ENCODE measurements at regions not wholly inside any gene's neighbourhood (a gene's known extent, or its start where the extent isn't known, plus 50 kb on each side); places are given as distances from the start of the nearest gene placed in this dataset.

GRCh38 chr20:55701467-55701866, 303.9 kb downstream of the CBLN4 start:
- H3K9me3 ChIP-seq = no peaks in the 10 kb centered on the region
- no peak overlapping the region for H3K27ac ChIP-seq
- no peak for TF ChIP-seq POLR2A (IDR thresholded peaks at IDR 0.05)
- no peak for TF ChIP-seq POLR2AphosphoS5 (IDR thresholded peaks at IDR 0.05)
- TF ChIP-seq CTCF (IDR thresholded peaks at IDR 0.05) = no peak
- TF ChIP-seq EP300 (IDR thresholded peaks at IDR 0.05) = no peak
- H3K36me3 ChIP-seq = no peaks in the 10 kb centered on the region
- DNase-seq (no peak), ATAC-seq (ENCODE audit: low FRiP score in 2 of 2) (no peak)
- no peaks in the 10 kb centered on the region for H3K27me3 ChIP-seq
- no peaks in the 10 kb centered on the region for H3K4me1 ChIP-seq
- WGBS, 2 donors = 66 to 82% methylated on average over 3 of the region's 3 CpGs
- no peak overlapping the region for H3K4me3 ChIP-seq

GRCh38 chr20:55696520-55696919, 308.8 kb downstream of the CBLN4 start:
- ATAC-seq (ENCODE audit: low FRiP score in 2 of 2) (no peak), DNase-seq (no peak)
- TF ChIP-seq EP300 (IDR thresholded peaks at IDR 0.05) (no peak), POLR2A (IDR thresholded peaks at IDR 0.05) (no peak), CTCF (IDR thresholded peaks at IDR 0.05) (no peak), POLR2AphosphoS5 (IDR thresholded peaks at IDR 0.05) (no peak)
- Histone ChIP-seq H3K36me3 (no peaks in the 10 kb centered on the region), H3K4me1 (no peaks in the 10 kb centered on the region), H3K27ac (no peak overlapping the region), H3K4me3 (no peak overlapping the region), H3K27me3 (no peaks in the 10 kb centered on the region), H3K9me3 (no peaks in the 10 kb centered on the region)
- 52 to 73% methylated on average over 1 of the region's 1 CpG for WGBS, 2 donors

- Histone ChIP-seq H3K4me1 (no peaks in the 10 kb centered on the region), H3K27ac (no peak overlapping the region), H3K9me3 (no peaks in the 10 kb centered on the region), H3K27me3 (no peaks in the 10 kb centered on the region), H3K36me3 (no peaks in the 10 kb centered on the region), H3K4me3 (no peak overlapping the region)
- ATAC-seq (ENCODE audit: low FRiP score in 2 of 2) (no peak), DNase-seq (no peak)
- WGBS, 2 donors = 57 to 60% methylated on average over 5 of the region's 5 CpGs
- no peak for TF ChIP-seq POLR2AphosphoS5 (IDR thresholded peaks at IDR 0.05)
- no peak for TF ChIP-seq EP300 (IDR thresholded peaks at IDR 0.05)
- TF ChIP-seq CTCF (IDR thresholded peaks at IDR 0.05) = no peak
- no peak for TF ChIP-seq POLR2A (IDR thresholded peaks at IDR 0.05)
Measured at GRCh38 chr20:55693641-55694040, 311.7 kb downstream of the CBLN4 start.

GRCh38 chr20:55685841-55686240, 319.5 kb downstream of the CBLN4 start:
- TF ChIP-seq EP300 (IDR thresholded peaks at IDR 0.05) (no peak), POLR2A (IDR thresholded peaks at IDR 0.05) (no peak), CTCF (IDR thresholded peaks at IDR 0.05) (no peak), POLR2AphosphoS5 (IDR thresholded peaks at IDR 0.05) (no peak)
- H3K9me3 ChIP-seq = no peaks in the 10 kb centered on the region
- WGBS, 2 donors = 69 to 74% methylated on average over 8 of the region's 8 CpGs
- DNase-seq (no peak), ATAC-seq (ENCODE audit: low FRiP score in 2 of 2) (no peak)
- H3K27me3 ChIP-seq = no peaks in the 10 kb centered on the region
- no peak overlapping the region for H3K27ac ChIP-seq
- H3K36me3 ChIP-seq = no peaks in the 10 kb centered on the region
- H3K4me3 ChIP-seq = no peak overlapping the region
- H3K4me1 ChIP-seq = no peaks in the 10 kb centered on the region

- H3K4me1 ChIP-seq = no peaks in the 10 kb centered on the region
- WGBS, 2 donors = 77 to 79% methylated on average over 4 of the region's 4 CpGs
- DNase-seq = no peak
Measured at GRCh38 chr20:55685425-55685824, 319.9 kb downstream of the CBLN4 start.

More at GRCh38 chr20:55685425-55685824, 319.9 kb downstream of the CBLN4 start:
- H3K4me3 ChIP-seq = no peak overlapping the region
- ATAC-seq (ENCODE audit: low FRiP score in 2 of 2) = no peak
- H3K36me3 ChIP-seq = no peaks in the 10 kb centered on the region
- H3K27me3 ChIP-seq = no peaks in the 10 kb centered on the region
- no peaks in the 10 kb centered on the region for H3K9me3 ChIP-seq
- TF ChIP-seq POLR2A (IDR thresholded peaks at IDR 0.05) (no peak), CTCF (IDR thresholded peaks at IDR 0.05) (no peak), POLR2AphosphoS5 (IDR thresholded peaks at IDR 0.05) (no peak), EP300 (IDR thresholded peaks at IDR 0.05) (no peak)
- no peak overlapping the region for H3K27ac ChIP-seq
